Gastroesophageal sphincter (tissue), 3 donors: ENCODE measurements at regions not wholly inside any gene's neighbourhood (a gene's known extent, or its start where the extent isn't known, plus 50 kb on each side); places are given as distances from the start of the nearest gene placed in this dataset.

Source experiments
- POLR2A ChIP-seq, 2 donors: fragments of 450-650 bp; IDR thresholded peaks; one replicate each; pipeline ENCODE4 v1.6.1; 2017; ENCODE audit warnings: antibody characterized with exemption in 2 of 2, mild to moderate bottlenecking in 2 of 2, moderate library complexity in 1 of 2
- POLR2AphosphoS5 ChIP-seq: sonication (generic); formaldehyde crosslinking; IDR thresholded peaks from one replicate; pipeline ENCODE4 v1.6.1; 2017; ENCODE audit warnings: antibody characterized with exemption
- TF ChIP-seq, protein P1 (sequence below), 4 experiments: fragments of 200-600 bp in 2 of 4; fragments of 450-650 bp in 2 of 4; sonication (generic) in 1 of 4; IDR thresholded peaks; one replicate each; pipeline ENCODE4 v1.5.1; 2017 to 2019; ENCODE audit warnings: antibody characterized with exemption in 4 of 4, mild to moderate bottlenecking in 2 of 4, moderate library complexity in 2 of 4

DNA sequence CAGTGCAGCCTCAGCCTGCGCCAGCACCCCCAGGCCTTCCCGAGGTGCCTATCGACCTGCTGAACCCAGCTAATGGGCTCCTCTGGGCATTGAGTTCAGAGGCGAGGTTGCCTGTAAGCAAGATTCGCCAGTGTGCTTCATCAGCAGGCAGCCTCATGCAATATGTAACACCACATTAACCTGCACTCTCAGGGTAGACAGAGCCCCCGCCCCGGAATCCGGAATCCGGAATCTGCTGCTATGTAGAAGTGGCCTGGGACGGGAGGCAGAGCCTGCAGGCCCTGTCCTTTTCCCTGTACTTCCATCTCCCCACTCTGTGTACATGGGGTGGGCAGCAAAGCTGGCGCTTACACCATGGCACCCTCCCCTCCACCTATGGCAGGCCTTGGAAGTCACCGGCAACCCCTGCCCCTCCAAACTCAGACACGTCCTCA lies 83.9 kb upstream of the RET start:
- TF ChIP-seq POLR2AphosphoS5 (no peak), POLR2A (IDR thresholded peaks at IDR 0.05) (no peak)
- TF ChIP-seq, protein P1, sequence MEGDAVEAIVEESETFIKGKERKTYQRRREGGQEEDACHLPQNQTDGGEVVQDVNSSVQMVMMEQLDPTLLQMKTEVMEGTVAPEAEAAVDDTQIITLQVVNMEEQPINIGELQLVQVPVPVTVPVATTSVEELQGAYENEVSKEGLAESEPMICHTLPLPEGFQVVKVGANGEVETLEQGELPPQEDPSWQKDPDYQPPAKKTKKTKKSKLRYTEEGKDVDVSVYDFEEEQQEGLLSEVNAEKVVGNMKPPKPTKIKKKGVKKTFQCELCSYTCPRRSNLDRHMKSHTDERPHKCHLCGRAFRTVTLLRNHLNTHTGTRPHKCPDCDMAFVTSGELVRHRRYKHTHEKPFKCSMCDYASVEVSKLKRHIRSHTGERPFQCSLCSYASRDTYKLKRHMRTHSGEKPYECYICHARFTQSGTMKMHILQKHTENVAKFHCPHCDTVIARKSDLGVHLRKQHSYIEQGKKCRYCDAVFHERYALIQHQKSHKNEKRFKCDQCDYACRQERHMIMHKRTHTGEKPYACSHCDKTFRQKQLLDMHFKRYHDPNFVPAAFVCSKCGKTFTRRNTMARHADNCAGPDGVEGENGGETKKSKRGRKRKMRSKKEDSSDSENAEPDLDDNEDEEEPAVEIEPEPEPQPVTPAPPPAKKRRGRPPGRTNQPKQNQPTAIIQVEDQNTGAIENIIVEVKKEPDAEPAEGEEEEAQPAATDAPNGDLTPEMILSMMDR (IDR thresholded peaks at IDR 0.05), result no peak
